Heart right ventricle (tissue), 16 donors: ENCODE measurements at regions not wholly inside any gene's neighbourhood (a gene's known extent, or its start where the extent isn't known, plus 50 kb on each side); places are given as distances from the start of the nearest gene placed in this dataset.

Source experiments
- ATAC-seq, 8 donors: fragments of 200-7000 bp; cut with Tn5 transposase; one replicate each; pipeline ENCODE4 v1.9.1; 2020; ENCODE audit warnings: mild to moderate bottlenecking in 8 of 8, moderate library complexity in 8 of 8, moderate number of reproducible peaks in 1 of 8
- DNase-seq, 2 donors: peaks; one replicate each; pipeline ENCODE4 v3.0.0-alpha.2; 2020
- H3K27ac ChIP-seq, 10 donors: fragments of 200-600 bp; sonication (generic) in 2 of 10; one replicate each; pipeline versions ENCODE4 v1.5.0 to v1.8.0; 2020 to 2022; ENCODE audit warnings: mild to moderate bottlenecking in 3 of 10
- H3K27me3 ChIP-seq, 7 donors: fragments of 200-600 bp; one replicate each; pipeline ENCODE4 v1.8.0; 2021 to 2022; ENCODE audit warnings: mild to moderate bottlenecking in 2 of 7
- H3K36me3 ChIP-seq, 9 donors: fragments of 200-600 bp; sonication (generic) in 1 of 9; one replicate each; pipeline versions ENCODE4 v1.5.0 to v1.8.0; 2020 to 2022; ENCODE audit warnings: mild to moderate bottlenecking in 2 of 9
- H3K4me1 ChIP-seq, 9 donors: fragments of 200-600 bp; sonication (generic) in 1 of 9; one replicate each; pipeline versions ENCODE4 v1.5.0 to v1.8.0; 2020 to 2022; ENCODE audit warnings: mild to moderate bottlenecking in 4 of 9
- H3K4me3 ChIP-seq, 10 donors: fragments of 200-600 bp; sonication (generic) in 2 of 10; one replicate each; pipeline versions ENCODE4 v1.5.0 to v1.8.0; 2020 to 2022; ENCODE audit warnings: mild to moderate bottlenecking in 7 of 10, moderate library complexity in 2 of 10
- H3K9me3 ChIP-seq, 11 donors: fragments of 200-600 bp in 10 of 11; sonication (generic) in 2 of 11; one replicate each; pipeline versions ENCODE4 v1.5.0 to v1.8.0; 2013 to 2022; ENCODE audit warnings: mild to moderate bottlenecking in 2 of 11, control low read depth in 1 of 11, moderate library complexity in 1 of 11
- CTCF ChIP-seq, 9 donors: fragments of 200-600 bp; sonication (generic) in 2 of 9; IDR thresholded peaks; one replicate each; pipeline versions ENCODE4 v1.5.0 to v1.8.0; 2021 to 2022; ENCODE audit warnings: antibody characterized with exemption in 9 of 9, mild to moderate bottlenecking in 5 of 9, moderate library complexity in 1 of 9
- WGBS, 2 donors: extraction: QIAGEN DNeasy Blood & Tissue Kit; methylation state at CpG; one replicate each; pipeline ENCODE4 v1.1.7; 2013; ENCODE audit warnings: inconsistent platforms in 1 of 2; 5-methylcytosine and 5-hydroxymethylcytosine counted together
- intact Hi-C, 10 donors: fragments of 100-400 bp; cut with DNase I; formaldehyde crosslinking; loops; one replicate each; pipeline versions ENCODE4 v1.11.1 to v1.14.2; 2022
- donor health status: Arrhythmogenic right ventricular cardiomyopathy.
- donor health status: ischemic (EF 13 %, LVEDD 7.1; RV severe dilation, severe dysfunction).
- donor health status: healthy with polysubstance abuse.
- donor health status: DM: no; HTN: yes; CAD: no.
- donor health status: DM: no; HTN: no; CAD: no.
- donor health status: ischemic (EF 25% LVEDD 6.9; RV normal size, moderate dysfunction).
- donor health status: ischemic (EF 25% LVEDD 5.7; RV mildly dilated, moderate dysfunction).
- donor health status: healthy.
- donor health status: DM: yes; HTN: yes; CAD: no.
- donor health status: Ischemic cardiomyopathy.
- donor health status: ischemic (EF 35%, LVEDD 5.7; RV mildly dilated, moderate dysfunction).
- donor health status: nonischemic (EF 11% LVEDD 7.7; RV severe dilation, severe dysfunction).
- donor health status: DM: yes; HTN: yes; CAD: no.
- donor health status: PGD.
- donor health status: ischemic (EF 29% LVEDD 5.4; RV normal size, mild dysfunction).
- donor health status: nonischemic (EF 23%, LVEDD 6.1; RV moderate dilation, normal function).

DNA sequence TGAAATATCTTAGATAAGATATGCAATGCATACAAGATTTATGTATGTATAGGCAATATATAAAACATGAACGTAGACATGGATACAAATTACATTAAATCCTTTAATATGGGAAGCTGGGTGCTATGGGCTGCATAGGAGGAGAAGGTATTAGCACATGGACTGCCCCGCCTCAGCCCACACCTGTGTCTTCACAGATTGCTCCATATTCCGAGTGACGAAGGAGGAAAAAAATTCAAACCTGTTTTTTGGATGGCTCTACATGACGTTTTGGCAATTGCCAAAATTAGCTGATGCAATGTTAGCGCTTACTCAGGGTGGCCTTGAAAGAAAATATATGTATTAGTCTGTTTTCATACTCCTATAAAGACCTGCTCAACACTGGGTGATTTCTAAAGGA, 223.4 kb upstream of the SLCO3A1 start:
- Histone ChIP-seq H3K9me3 (peaks cover 0 to 7% (median 0%) of the 10 kb centered on the region in 11 donors), H3K36me3 (no peaks in the 10 kb centered on the region), H3K4me3 (no peak overlapping the region), H3K4me1 (peaks cover 4 to 21% (median 9%) of the 10 kb centered on the region in 9 donors), H3K27ac (no peak overlapping the region), H3K27me3 (no peaks in the 10 kb centered on the region)
- ATAC-seq, result no peak
- intact Hi-C loops, result no loop called here
- WGBS, 2 donors, result 75 to 77% methylated on average over 6 of the region's 6 CpGs
- no peak for TF ChIP-seq CTCF (IDR thresholded peaks at IDR 0.05)
- DNase-seq, result no peak

DNA sequence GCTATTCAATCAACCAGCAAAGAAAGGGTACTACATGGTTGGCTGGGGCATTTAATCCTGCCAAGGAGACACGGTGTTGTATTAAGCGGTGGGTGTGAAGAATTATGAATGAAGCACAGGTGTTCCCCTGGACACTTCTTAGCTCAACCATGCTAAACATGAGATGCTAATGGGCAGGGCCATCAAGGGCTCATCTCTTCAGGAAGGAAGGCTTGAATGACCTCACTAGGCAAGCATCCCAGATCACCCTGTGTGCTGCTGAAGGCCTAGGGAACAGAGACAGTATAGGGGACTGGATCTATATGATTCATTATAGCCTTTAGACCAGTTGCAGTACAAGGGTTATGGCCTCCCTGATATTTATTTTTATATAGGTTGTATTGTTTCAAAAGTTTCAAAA, 221.3 kb upstream of the SLCO3A1 start:
- TF ChIP-seq CTCF (IDR thresholded peaks at IDR 0.05), result no peak
- Histone ChIP-seq H3K9me3 (peaks cover 0 to 7% (median 0%) of the 10 kb centered on the region in 11 donors), H3K4me3 (no peak overlapping the region), H3K4me1 (peaks cover 4 to 15% (median 9%) of the 10 kb centered on the region in 9 donors), H3K36me3 (no peaks in the 10 kb centered on the region), H3K27me3 (no peaks in the 10 kb centered on the region), H3K27ac (no peak overlapping the region)
- intact Hi-C loops, result no loop called here
- WGBS, 2 donors, result 84 to 90% methylated on average over 2 of the region's 2 CpGs
- DNase-seq (no peak), ATAC-seq (no peak)

DNA sequence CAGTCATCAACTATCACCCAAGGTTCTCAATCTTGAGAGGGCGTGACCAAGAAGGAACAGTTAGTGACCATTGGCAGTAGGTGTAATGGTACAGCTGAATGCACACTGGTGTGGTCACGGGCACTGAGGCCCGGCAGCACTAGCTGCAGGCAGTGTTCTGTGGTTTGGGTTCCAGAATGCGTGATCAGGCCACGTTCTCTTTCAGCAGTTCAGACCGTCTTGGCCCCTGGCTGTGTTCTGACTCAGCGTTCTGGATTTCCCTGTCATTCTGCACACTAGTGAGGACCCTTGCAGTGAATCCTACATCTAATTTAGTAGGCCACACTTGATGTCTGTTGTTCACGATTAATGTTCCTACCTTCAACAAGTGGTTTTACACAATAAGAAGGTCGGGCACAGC, 220.5 kb upstream of the SLCO3A1 start:
- TF ChIP-seq CTCF (IDR thresholded peaks at IDR 0.05), result no peak
- ATAC-seq (no peak), DNase-seq (no peak)
- peaks cover 0 to 10% (median 0%) of the 10 kb centered on the region in 11 donors for H3K9me3 ChIP-seq
- WGBS, 2 donors, result 83 to 90% methylated on average over 9 of the region's 9 CpGs
- intact Hi-C loops, result no loop called here
- peaks cover 2 to 7% (median 5%) of the 10 kb centered on the region in 9 donors for H3K4me1 ChIP-seq
- H3K27ac ChIP-seq, result no peak overlapping the region
- no peaks in the 10 kb centered on the region for H3K36me3 ChIP-seq
- no peak overlapping the region for H3K4me3 ChIP-seq
- H3K27me3 ChIP-seq, result no peaks in the 10 kb centered on the region

DNA sequence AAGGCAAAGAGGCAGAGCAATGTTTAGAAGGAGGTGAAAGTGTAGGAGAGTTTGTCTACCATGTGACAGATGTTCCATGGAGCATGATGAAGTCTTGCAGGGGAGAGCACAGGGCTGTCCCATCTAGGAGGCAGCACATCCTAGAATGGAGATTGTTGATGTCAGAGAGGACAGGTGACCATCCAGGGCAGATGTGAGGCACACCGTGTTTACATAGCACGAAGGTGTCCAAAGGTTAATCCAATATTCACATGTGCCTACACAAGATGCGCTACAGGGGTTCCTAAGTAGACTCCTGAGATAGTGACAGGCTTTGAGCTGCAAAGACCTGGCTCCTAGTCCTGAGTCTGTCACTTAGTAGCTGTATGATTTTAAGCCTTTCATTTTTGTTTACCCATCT, 219.3 kb upstream of the SLCO3A1 start:
- intact Hi-C loops, result no loop called here
- no peaks in the 10 kb centered on the region for H3K36me3 ChIP-seq
- DNase-seq (no peak), ATAC-seq (no peak)
- H3K9me3 ChIP-seq, result peaks cover 0 to 8% (median 0%) of the 10 kb centered on the region in 11 donors
- H3K27me3 ChIP-seq, result no peaks in the 10 kb centered on the region
- no peak for TF ChIP-seq CTCF (IDR thresholded peaks at IDR 0.05)
- H3K4me1 ChIP-seq, result no peaks in the 10 kb centered on the region
- 93 to 95% methylated on average over 3 of the region's 3 CpGs for WGBS, 2 donors
- H3K27ac ChIP-seq, result no peak overlapping the region
- no peak overlapping the region for H3K4me3 ChIP-seq
